Right renal cortex interstitium (tissue), 3 donors: ENCODE measurements at regions not wholly inside any gene's neighbourhood (a gene's known extent, or its start where the extent isn't known, plus 50 kb on each side); places are given as distances from the start of the nearest gene placed in this dataset.

Experiments used
- DNase-seq, 3 donors: peaks; one replicate each; pipeline ENCODE4 v3.0.0-alpha.2; 2013; ENCODE audit warnings: low read depth in 3 of 3, low spot score in 2 of 3

GRCh38 chr6:129920103-129920798, 59.1 kb upstream of the TMEM244 start:
- DNase-seq: no peak

DNA sequence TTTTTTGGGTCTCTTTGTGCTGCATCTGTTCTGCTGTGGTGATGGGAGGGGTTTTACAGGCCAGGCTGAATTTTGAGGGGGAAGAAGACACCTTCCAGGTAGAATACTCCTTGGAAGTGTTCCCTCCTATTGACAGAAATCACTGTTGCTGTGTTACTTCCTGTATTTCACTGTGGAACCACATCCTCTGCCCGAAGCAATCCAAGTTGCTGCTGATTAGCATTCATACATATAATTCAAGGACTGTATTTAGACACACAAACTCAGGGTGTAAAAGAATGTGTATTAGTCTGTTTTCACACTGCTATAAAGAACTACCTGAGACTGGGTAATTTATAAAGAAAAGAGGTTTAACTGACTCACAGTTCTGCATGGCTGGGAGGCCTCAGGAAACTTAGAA, 50.6 kb upstream of the TMEM244 start:
- no peak for DNase-seq
